Breast epithelium (tissue), 4 donors: ENCODE measurements at regions not wholly inside any gene's neighbourhood (a gene's known extent, or its start where the extent isn't known, plus 50 kb on each side); places are given as distances from the start of the nearest gene placed in this dataset.

ENCODE experiments used
- DNase-seq, 2 donors: peaks; one replicate each; pipeline ENCODE4 v3.0.0-alpha.2; 2019; ENCODE audit warnings: low spot score in 2 of 2
- H3K27ac ChIP-seq, 2 donors: fragments of 200-600 bp; sonication (generic) in 1 of 2; one replicate each; pipeline ENCODE4 v1.5.1; 2016 to 2019; ENCODE audit warnings: mild to moderate bottlenecking in 1 of 2
- H3K27me3 ChIP-seq, 2 donors: fragments of 200-600 bp; sonication (generic) in 1 of 2; one replicate each; pipeline versions ENCODE4 v1.5.1 to v1.6.0; 2017 to 2019; ENCODE audit warnings: control low read depth in 1 of 2, mild to moderate bottlenecking in 1 of 2
- H3K36me3 ChIP-seq: fragments of 200-600 bp; one replicate; pipeline ENCODE4 v1.5.1; 2019
- H3K4me1 ChIP-seq, 2 donors: fragments of 200-600 bp; sonication (generic); one replicate each; pipeline ENCODE4 v1.5.1; 2016 to 2019; ENCODE audit warnings: control low read depth in 1 of 2
- H3K4me3 ChIP-seq, 3 donors: fragments of 200-600 bp; sonication (generic); 1 replicate in 2 of 3; 2 replicates in 1 of 3; pipeline ENCODE4 v1.5.1; 2016 to 2019; ENCODE audit warnings: mild to moderate bottlenecking in 3 of 3, moderate library complexity in 2 of 3
- H3K9me3 ChIP-seq, 2 donors: fragments of 200-600 bp; sonication (generic) in 1 of 2; one replicate each; pipeline ENCODE4 v1.5.1; 2016 to 2019; ENCODE audit warnings: control low read depth in 1 of 2
- CTCF ChIP-seq, 3 donors: fragments of 450-650 bp; IDR thresholded peaks; one replicate each; pipeline ENCODE4 v1.5.1; 2016 to 2017; ENCODE audit warnings: antibody characterized with exemption in 3 of 3, mild to moderate bottlenecking in 3 of 3, moderate library complexity in 3 of 3
- POLR2A ChIP-seq: fragments of 450-650 bp; IDR thresholded peaks from one replicate; pipeline ENCODE4 v1.6.1; 2016; ENCODE audit warnings: antibody characterized with exemption, mild to moderate bottlenecking, moderate library complexity
- POLR2AphosphoS5 ChIP-seq, 3 donors: sonication (generic); formaldehyde crosslinking; IDR thresholded peaks; one replicate each; pipeline ENCODE4 v1.6.1; 2017; ENCODE audit warnings: antibody characterized with exemption in 3 of 3
- intact Hi-C: fragments of 100-400 bp; cut with DNase I; formaldehyde crosslinking; loops from one replicate; pipeline ENCODE4 v1.15.1; 2023; ENCODE audit warnings: low total_unique reads

GRCh38 chr22:47284360-47284759 is 521.9 kb downstream of the TBC1D22A start:
- intact Hi-C loops, result no loop called here
- no peak for DNase-seq
- no peak overlapping the region for H3K27ac ChIP-seq
- H3K27me3 ChIP-seq, result peaks cover 0 to 60% of the 10 kb centered on the region in 2 donors
- no peaks in the 10 kb centered on the region for H3K36me3 ChIP-seq
- no peak overlapping the region for H3K4me3 ChIP-seq
- TF ChIP-seq POLR2A, result no peak
- TF ChIP-seq POLR2AphosphoS5 (IDR thresholded peaks at IDR 0.05), result no peak
- no peak for TF ChIP-seq CTCF (IDR thresholded peaks at IDR 0.05)
- H3K9me3 ChIP-seq, result no peaks in the 10 kb centered on the region
- H3K4me1 ChIP-seq, result no peaks in the 10 kb centered on the region

GRCh38 chr22:47283616-47284270 is 521.3 kb downstream of the TBC1D22A start:
- no peak overlapping the region for H3K4me3 ChIP-seq
- no peak for TF ChIP-seq CTCF (IDR thresholded peaks at IDR 0.05)
- TF ChIP-seq POLR2AphosphoS5 (IDR thresholded peaks at IDR 0.05), result no peak
- no peak for TF ChIP-seq POLR2A
- H3K36me3 ChIP-seq, result no peaks in the 10 kb centered on the region
- intact Hi-C loops, result no loop called here
- H3K27ac ChIP-seq, result no peak overlapping the region
- peaks cover 0 to 60% of the 10 kb centered on the region in 2 donors for H3K27me3 ChIP-seq
- DNase-seq, result no peak
- H3K4me1 ChIP-seq, result no peaks in the 10 kb centered on the region
- no peaks in the 10 kb centered on the region for H3K9me3 ChIP-seq

- DNase-seq, result no peak
- no peak overlapping the region for H3K27ac ChIP-seq
- H3K27me3 ChIP-seq, result peaks cover 0 to 67% of the 10 kb centered on the region in 2 donors
- H3K4me3 ChIP-seq, result no peak overlapping the region
- intact Hi-C loops, result no loop called here
- no peaks in the 10 kb centered on the region for H3K36me3 ChIP-seq
- H3K4me1 ChIP-seq, result no peaks in the 10 kb centered on the region
- no peaks in the 10 kb centered on the region for H3K9me3 ChIP-seq
- TF ChIP-seq CTCF (IDR thresholded peaks at IDR 0.05), result no peak
These were observed 520.4 kb downstream of the TBC1D22A start for GRCh38 chr22:47282851-47283250.

- Histone ChIP-seq H3K4me1 (no peaks in the 10 kb centered on the region), H3K4me3 (no peak overlapping the region), H3K9me3 (no peaks in the 10 kb centered on the region), H3K27ac (no peak overlapping the region), H3K36me3 (no peaks in the 10 kb centered on the region), H3K27me3 (peaks cover 0 to 67% of the 10 kb centered on the region in 2 donors)
- TF ChIP-seq CTCF (IDR thresholded peaks at IDR 0.05), result no peak
- intact Hi-C loops, result no loop called here
- no peak for DNase-seq
These were observed 519.9 kb downstream of the TBC1D22A start for GRCh38 chr22:47282366-47282765.

- Histone ChIP-seq H3K4me1 (no peaks in the 10 kb centered on the region), H3K9me3 (no peaks in the 10 kb centered on the region), H3K27me3 (peaks cover 0 to 74% of the 10 kb centered on the region in 2 donors), H3K27ac (no peak overlapping the region), H3K36me3 (no peaks in the 10 kb centered on the region), H3K4me3 (no peak overlapping the region)
- no peak for DNase-seq
- intact Hi-C loops, result no loop called here
- TF ChIP-seq POLR2A (no peak), CTCF (IDR thresholded peaks at IDR 0.05) (no peak), POLR2AphosphoS5 (IDR thresholded peaks at IDR 0.05) (no peak)
These were observed 519.0 kb downstream of the TBC1D22A start for GRCh38 chr22:47281126-47282106.
